NT2/D1 (cell line): ENCODE measurements at regions not wholly inside any gene's neighbourhood (a gene's known extent, or its start where the extent isn't known, plus 50 kb on each side); places are given as distances from the start of the nearest gene placed in this dataset.

Source experiments
- DNase-seq: peaks from one replicate; pipeline ENCODE4 v3.0.0-alpha.2; 2011; ENCODE audit warnings: low read depth, low spot score
- H3K27me3 ChIP-seq: 2 replicates; pipeline ENCODE4 v1.6.0; 2011; ENCODE audit warnings: mild to moderate bottlenecking; ENCODE audit not compliant: insufficient read length, insufficient read depth
- H3K36me3 ChIP-seq: 2 replicates; pipeline ENCODE4 v1.6.1; 2011; ENCODE audit warnings: mild to moderate bottlenecking, low read length, mixed read lengths; ENCODE audit not compliant: insufficient read depth, insufficient read length
- H3K4me1 ChIP-seq: 2 replicates; pipeline ENCODE4 v1.5.1; 2011; ENCODE audit not compliant: insufficient read depth, insufficient read length
- H3K4me3 ChIP-seq: 2 replicates; pipeline ENCODE4 v1.5.1; 2011; ENCODE audit warnings: low read depth; ENCODE audit not compliant: insufficient read length
- H3K9ac ChIP-seq: 2 replicates; pipeline ENCODE4 v1.6.0; 2011; ENCODE audit warnings: low read depth; ENCODE audit not compliant: insufficient read length
- H3K9me3 ChIP-seq: 2 replicates; pipeline ENCODE4 v1.5.1; 2011; ENCODE audit warnings: mild to moderate bottlenecking, low read length; ENCODE audit not compliant: insufficient read depth
- SUZ12 ChIP-seq: IDR thresholded peaks from 2 replicates; pipeline ENCODE4 v1.6.1; 2011; ENCODE audit not compliant: insufficient read length, insufficient read depth; ENCODE audit errors: extremely low read depth
- YY1 ChIP-seq: IDR thresholded peaks from 2 replicates; pipeline ENCODE4 v1.6.1; 2011; ENCODE audit not compliant: insufficient read length, insufficient read depth
- ZNF274 ChIP-seq: IDR thresholded peaks from 2 replicates; pipeline ENCODE4 v1.6.1; 2011; ENCODE audit warnings: mild to moderate bottlenecking, low read depth, low read length

DNA sequence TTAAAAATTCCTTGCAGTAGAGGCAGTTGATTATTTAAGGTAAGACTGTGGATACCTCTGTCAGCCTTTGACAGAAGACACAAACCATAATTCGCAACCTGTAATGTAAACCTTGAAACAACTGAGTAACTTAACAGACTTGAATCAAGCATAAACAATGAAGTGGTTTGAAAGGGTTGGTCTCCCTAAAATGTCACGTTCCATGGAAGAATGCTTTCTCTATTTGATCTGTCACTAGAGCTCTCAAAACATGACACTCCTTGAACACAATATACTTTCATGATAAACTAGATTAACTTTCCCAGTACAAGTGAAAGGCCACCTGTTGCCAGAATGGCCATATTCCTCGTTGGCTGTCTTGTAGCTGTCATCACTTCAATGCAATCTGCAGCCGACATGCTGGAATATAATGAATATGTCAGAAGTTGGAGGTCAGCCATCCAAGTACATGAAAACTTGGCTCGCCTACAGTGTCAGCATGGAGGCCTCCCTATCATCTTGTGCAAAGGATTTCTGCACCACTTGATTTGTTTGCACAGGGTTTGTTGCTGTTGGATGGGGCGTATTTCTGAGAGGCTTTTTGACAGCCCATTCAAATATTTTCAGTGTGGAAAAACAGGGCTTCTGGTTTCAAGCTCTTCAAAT is 228.0 kb downstream of the TLE4 start:
- H3K4me3 ChIP-seq: no peak overlapping the region
- no peaks in the 10 kb centered on the region for H3K27me3 ChIP-seq
- no peak for DNase-seq
- H3K9ac ChIP-seq: no peak overlapping the region
- no peaks in the 10 kb centered on the region for H3K36me3 ChIP-seq
- H3K4me1 ChIP-seq: no peaks in the 10 kb centered on the region
- no peak for TF ChIP-seq SUZ12
- TF ChIP-seq YY1: no peak
- no peak for TF ChIP-seq ZNF274
- no peaks in the 10 kb centered on the region for H3K9me3 ChIP-seq

DNA sequence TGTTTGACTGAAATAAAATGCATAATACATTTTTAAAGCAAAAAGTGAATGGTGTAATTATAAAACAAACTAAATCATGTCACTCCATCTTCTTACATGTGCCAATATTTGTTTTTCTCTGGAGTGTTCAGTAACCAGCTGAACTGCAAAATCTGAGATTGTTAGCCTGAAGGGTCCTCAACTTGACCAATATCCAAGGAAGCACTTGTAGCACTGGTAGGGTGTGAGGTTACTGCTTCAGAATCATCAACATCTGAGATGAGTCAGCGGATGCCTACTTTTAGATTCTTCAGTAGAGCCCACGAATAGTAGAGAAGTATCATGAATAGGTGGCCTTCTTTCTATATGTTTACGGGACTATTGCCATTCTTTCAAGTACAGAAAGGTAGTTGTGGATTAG is 226.7 kb downstream of the TLE4 start:
- TF ChIP-seq SUZ12 (no peak), ZNF274 (no peak), YY1 (no peak)
- no peak overlapping the region for H3K4me3 ChIP-seq
- no peak for DNase-seq

DNA sequence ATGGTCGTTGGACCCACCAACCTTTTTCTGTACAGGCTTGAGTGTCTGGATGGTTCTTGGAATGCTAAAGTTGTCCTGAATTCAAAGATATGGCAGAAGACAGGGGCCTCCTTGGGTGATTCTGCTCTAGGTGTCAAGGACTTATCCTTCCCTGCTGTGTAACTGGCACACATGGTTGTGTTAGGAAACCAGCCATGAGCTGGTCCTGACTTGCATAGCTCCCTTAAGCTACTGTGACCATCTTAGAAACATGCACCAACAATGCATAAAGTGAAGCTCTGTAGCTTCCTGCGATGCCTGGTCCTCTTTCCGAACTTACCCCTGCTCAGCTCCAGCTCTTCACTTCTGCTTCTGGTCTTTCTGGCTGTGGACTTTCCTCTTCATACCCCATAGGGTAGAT is 224.6 kb downstream of the TLE4 start:
- Histone ChIP-seq H3K9ac (no peak overlapping the region), H3K36me3 (no peaks in the 10 kb centered on the region), H3K4me3 (no peak overlapping the region), H3K4me1 (no peaks in the 10 kb centered on the region), H3K27me3 (no peaks in the 10 kb centered on the region), H3K9me3 (no peaks in the 10 kb centered on the region)
- no peak for TF ChIP-seq ZNF274
- no peak for TF ChIP-seq YY1
- TF ChIP-seq SUZ12: no peak
- DNase-seq: no peak

More for the DNA sequence above, 226.7 kb downstream of the TLE4 start:
- no peak overlapping the region for H3K9ac ChIP-seq
- H3K9me3 ChIP-seq: no peaks in the 10 kb centered on the region
- no peaks in the 10 kb centered on the region for H3K36me3 ChIP-seq
- no peaks in the 10 kb centered on the region for H3K27me3 ChIP-seq
- H3K4me1 ChIP-seq: no peaks in the 10 kb centered on the region

DNA sequence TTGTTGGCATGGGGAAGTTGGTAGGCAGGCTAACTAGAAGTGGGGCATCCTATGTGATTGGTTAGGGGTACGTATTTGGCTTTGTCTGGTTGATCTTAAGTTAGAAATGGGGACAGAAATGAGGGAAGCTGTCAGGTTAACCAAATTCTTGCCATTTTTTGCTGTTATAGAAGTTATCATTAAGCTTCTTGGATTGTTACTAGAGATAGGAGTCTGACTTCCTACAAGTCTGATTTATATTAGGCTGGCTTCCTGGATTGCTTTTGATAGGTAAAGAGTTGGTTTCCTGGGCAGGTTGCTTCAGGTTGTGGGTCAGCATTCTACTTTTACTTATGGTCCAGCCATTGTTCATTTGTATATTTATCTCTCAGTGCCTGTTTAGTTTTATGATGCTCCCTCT is 216.9 kb downstream of the TLE4 start:
- H3K36me3 ChIP-seq: no peaks in the 10 kb centered on the region
- H3K9me3 ChIP-seq: no peaks in the 10 kb centered on the region
- DNase-seq: no peak
- H3K4me1 ChIP-seq: no peaks in the 10 kb centered on the region
- no peak overlapping the region for H3K4me3 ChIP-seq
- no peak overlapping the region for H3K9ac ChIP-seq
- H3K27me3 ChIP-seq: no peaks in the 10 kb centered on the region
- TF ChIP-seq YY1: no peak
- TF ChIP-seq ZNF274: no peak
- no peak for TF ChIP-seq SUZ12

DNA sequence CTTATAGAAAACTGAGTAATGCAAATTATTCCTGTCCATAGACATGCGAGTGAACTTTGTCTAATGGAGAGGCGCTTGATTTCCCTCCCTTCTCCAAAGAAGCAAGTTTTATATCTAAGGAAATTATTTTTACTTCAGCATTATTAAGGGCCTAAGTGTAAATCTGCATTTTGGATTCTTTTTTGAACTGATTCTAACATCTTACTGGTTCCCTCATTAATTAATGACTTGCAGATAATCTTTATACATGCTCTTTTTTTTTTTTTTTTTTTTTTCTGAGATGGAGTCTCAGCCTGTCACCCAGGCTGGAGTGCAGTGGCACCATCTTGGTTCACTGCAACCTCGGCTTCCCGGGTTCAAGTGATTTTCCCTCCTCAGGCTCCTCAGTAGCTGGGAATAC is 209.5 kb downstream of the TLE4 start:
- Histone ChIP-seq H3K4me1 (no peaks in the 10 kb centered on the region), H3K9me3 (no peaks in the 10 kb centered on the region), H3K9ac (no peak overlapping the region), H3K27me3 (no peaks in the 10 kb centered on the region), H3K4me3 (no peak overlapping the region), H3K36me3 (no peaks in the 10 kb centered on the region)
- no peak for DNase-seq
- TF ChIP-seq SUZ12: no peak
- TF ChIP-seq YY1: no peak
- TF ChIP-seq ZNF274: no peak

DNA sequence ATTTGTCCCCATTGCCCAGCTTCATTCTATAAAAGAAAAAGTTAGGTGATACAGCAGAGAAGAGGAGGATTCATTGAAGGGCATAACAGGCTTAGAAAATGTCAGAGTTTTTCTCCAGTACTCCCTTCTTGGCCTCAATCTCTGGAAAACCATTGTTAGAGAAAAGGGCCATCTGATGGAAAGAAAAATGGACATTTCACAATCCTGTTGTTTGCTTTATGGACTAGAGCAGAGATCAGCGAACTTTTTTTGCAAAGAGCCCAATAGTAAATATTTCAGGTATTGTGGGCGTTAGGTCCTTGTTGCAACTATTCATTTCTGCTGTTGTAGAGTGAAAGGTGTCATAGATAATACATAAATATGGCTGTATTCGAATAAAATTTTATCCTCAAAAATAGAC is 208.8 kb downstream of the TLE4 start:
- Histone ChIP-seq H3K27me3 (no peaks in the 10 kb centered on the region), H3K9me3 (no peaks in the 10 kb centered on the region), H3K4me1 (no peaks in the 10 kb centered on the region), H3K36me3 (no peaks in the 10 kb centered on the region), H3K9ac (no peak overlapping the region), H3K4me3 (no peak overlapping the region)
- TF ChIP-seq YY1 (no peak), SUZ12 (no peak), ZNF274 (no peak)
- no peak for DNase-seq

DNA sequence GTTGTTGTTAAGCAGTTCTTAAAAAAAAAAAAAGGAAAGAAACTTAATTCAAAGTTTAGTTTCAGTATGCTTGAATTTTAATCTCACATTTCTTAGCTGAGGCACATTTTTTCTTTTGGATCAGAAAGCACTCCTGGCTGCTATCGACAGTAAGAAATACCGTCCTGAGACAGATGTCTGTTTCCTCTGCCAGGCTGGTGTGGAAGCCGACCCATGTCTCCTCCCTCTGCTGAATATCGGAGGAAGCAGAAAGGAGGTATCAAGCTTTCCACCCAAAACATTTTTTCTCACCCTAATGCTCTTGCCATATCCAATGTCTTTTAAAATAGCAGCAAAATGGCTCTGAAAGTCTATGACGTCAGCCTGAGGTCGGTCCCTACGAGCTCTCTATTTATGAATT is 208.1 kb downstream of the TLE4 start:
- Histone ChIP-seq H3K9me3 (no peaks in the 10 kb centered on the region), H3K4me3 (no peak overlapping the region), H3K36me3 (no peaks in the 10 kb centered on the region), H3K27me3 (no peaks in the 10 kb centered on the region), H3K9ac (no peak overlapping the region), H3K4me1 (no peaks in the 10 kb centered on the region)
- DNase-seq: no peak
- no peak for TF ChIP-seq ZNF274
- no peak for TF ChIP-seq SUZ12
- no peak for TF ChIP-seq YY1

DNA sequence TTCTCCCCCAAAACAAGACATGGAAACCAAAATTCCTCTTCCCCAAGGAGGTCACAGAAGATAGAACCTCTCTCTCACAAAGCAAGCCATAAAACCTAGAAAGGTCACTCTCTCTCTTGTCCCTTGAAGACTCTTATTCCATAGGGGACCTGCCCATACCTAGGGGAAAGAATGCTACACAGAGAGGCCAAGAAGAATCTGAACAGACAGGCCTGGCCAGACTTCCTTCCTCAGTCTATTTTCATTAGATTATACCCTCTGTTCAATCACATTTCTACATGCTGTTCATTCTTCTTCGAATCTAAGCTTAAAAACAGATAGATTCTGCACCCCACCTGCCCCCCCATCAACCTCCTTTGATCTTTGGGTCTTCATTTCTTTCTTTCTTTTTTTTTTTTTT is 206.8 kb downstream of the TLE4 start:
- H3K36me3 ChIP-seq: no peaks in the 10 kb centered on the region
- no peak overlapping the region for H3K9ac ChIP-seq
- TF ChIP-seq YY1 (no peak), SUZ12 (no peak), ZNF274 (no peak)
- H3K27me3 ChIP-seq: no peaks in the 10 kb centered on the region
- no peak overlapping the region for H3K4me3 ChIP-seq
- no peak for DNase-seq
- no peaks in the 10 kb centered on the region for H3K4me1 ChIP-seq
- no peaks in the 10 kb centered on the region for H3K9me3 ChIP-seq
